Transverse colon (tissue), 4 donors: ENCODE measurements at regions not wholly inside any gene's neighbourhood (a gene's known extent, or its start where the extent isn't known, plus 50 kb on each side); places are given as distances from the start of the nearest gene placed in this dataset.
A peak's percentile ranks its signal among the peaks of the same experiment; 100 is the strongest.

Source experiments
- POLR2A ChIP-seq: fragments of 450-650 bp; IDR thresholded peaks from one replicate; pipeline ENCODE4 v1.6.1; 2016; ENCODE audit warnings: antibody characterized with exemption, mild to moderate bottlenecking, moderate library complexity
- POLR2AphosphoS5 ChIP-seq, 3 donors: sonication (generic); formaldehyde crosslinking; IDR thresholded peaks; one replicate each; pipeline ENCODE4 v1.6.1; 2016; ENCODE audit warnings: antibody characterized with exemption in 3 of 3
- TF ChIP-seq, protein P1 (sequence below), 5 experiments: fragments of 200-600 bp in 3 of 5; fragments of 450-650 bp in 2 of 5; sonication (generic) in 3 of 5; IDR thresholded peaks; 1 replicate in 2 of 5; 2 replicates in 3 of 5; pipeline ENCODE4 v1.5.1; 2016 to 2017; ENCODE audit warnings: antibody characterized with exemption in 5 of 5, inconsistent platforms in 3 of 5, mild to moderate bottlenecking in 2 of 5, moderate library complexity in 1 of 5

DNA sequence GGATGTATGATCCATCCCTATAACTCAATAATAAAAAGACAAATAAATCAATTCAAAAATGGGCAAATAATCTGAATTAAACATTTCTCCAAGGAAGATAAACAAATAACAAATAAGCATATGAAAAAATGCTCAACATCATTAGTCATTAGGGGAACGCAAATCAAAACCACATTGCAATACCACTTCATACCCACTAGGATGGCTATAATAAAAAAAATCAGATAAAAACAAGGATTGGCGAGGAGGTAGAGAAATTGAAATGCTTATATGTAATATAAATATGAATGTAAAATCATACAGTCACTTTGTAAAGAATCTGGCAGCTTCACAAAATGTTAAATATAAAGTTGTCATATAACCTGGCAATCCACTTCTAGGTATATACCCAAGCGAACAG, 52.3 kb upstream of the TBCA start:
- TF ChIP-seq POLR2AphosphoS5 (IDR thresholded peaks at IDR 0.05) = no peak
- TF ChIP-seq, protein P1, sequence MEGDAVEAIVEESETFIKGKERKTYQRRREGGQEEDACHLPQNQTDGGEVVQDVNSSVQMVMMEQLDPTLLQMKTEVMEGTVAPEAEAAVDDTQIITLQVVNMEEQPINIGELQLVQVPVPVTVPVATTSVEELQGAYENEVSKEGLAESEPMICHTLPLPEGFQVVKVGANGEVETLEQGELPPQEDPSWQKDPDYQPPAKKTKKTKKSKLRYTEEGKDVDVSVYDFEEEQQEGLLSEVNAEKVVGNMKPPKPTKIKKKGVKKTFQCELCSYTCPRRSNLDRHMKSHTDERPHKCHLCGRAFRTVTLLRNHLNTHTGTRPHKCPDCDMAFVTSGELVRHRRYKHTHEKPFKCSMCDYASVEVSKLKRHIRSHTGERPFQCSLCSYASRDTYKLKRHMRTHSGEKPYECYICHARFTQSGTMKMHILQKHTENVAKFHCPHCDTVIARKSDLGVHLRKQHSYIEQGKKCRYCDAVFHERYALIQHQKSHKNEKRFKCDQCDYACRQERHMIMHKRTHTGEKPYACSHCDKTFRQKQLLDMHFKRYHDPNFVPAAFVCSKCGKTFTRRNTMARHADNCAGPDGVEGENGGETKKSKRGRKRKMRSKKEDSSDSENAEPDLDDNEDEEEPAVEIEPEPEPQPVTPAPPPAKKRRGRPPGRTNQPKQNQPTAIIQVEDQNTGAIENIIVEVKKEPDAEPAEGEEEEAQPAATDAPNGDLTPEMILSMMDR (IDR thresholded peaks at IDR 0.05) = peak in 1 of 5 experiments; percentile 23
- TF ChIP-seq POLR2A = no peak
